ENCODE measurements at regions not wholly inside any gene's neighbourhood (a gene's known extent, or its start where the extent isn't known, plus 50 kb on each side); places are given as distances from the start of the nearest gene placed in this dataset.

DNA sequence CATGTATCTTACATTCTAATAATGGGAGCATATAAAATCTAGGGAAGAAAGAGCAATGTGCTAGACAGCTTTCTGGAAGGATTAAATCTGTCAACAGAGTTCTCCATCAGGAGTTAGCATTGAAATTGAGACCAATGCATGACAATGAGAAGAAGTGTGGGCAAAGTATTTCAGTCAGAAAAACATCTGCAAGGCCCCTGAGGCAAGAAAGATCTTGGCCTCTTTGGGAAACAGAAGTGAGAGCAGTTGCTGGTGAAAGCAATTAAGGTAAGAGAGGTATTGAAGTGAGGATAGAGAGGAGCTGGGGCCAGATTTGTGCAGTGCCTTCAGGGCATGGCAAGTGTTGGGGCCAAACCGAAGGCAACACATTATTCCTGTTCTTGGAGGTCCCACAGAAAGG lies 999.1 kb downstream of the STPG2 start:
- Mint-ChIP-seq H3K4me1 (ENCODE audit: low read depth, unreplicated experiment) (no peaks in the 10 kb centered on the region), H3K27me3 (ENCODE audit: insufficient read depth, unreplicated experiment) (no peaks in the 10 kb centered on the region), H3K36me3 (ENCODE audit: insufficient read depth, unreplicated experiment) (no peaks in the 10 kb centered on the region), H3K4me3 (ENCODE audit: unreplicated experiment) (no peak overlapping the region), H3K27ac (ENCODE audit: unreplicated experiment) (no peak overlapping the region), H3K9me3 (ENCODE audit: unreplicated experiment) (peaks cover 2% of the 10 kb centered on the region)
- Histone ChIP-seq H3K4me3 (ENCODE audit: low read depth, low read length) (no peak overlapping the region), H3K27me3 (replicated peaks; ENCODE audit: control insufficient read depth, insufficient read depth, low read length) (no peaks in the 10 kb centered on the region), H3K4me1 (no peaks in the 10 kb centered on the region), H3K9me3 (no peaks in the 10 kb centered on the region), H3K36me3 (ENCODE audit: control insufficient read depth, insufficient read depth, low read length) (no peaks in the 10 kb centered on the region)
- DNase-seq = no peak
- TF ChIP-seq, protein P1, sequence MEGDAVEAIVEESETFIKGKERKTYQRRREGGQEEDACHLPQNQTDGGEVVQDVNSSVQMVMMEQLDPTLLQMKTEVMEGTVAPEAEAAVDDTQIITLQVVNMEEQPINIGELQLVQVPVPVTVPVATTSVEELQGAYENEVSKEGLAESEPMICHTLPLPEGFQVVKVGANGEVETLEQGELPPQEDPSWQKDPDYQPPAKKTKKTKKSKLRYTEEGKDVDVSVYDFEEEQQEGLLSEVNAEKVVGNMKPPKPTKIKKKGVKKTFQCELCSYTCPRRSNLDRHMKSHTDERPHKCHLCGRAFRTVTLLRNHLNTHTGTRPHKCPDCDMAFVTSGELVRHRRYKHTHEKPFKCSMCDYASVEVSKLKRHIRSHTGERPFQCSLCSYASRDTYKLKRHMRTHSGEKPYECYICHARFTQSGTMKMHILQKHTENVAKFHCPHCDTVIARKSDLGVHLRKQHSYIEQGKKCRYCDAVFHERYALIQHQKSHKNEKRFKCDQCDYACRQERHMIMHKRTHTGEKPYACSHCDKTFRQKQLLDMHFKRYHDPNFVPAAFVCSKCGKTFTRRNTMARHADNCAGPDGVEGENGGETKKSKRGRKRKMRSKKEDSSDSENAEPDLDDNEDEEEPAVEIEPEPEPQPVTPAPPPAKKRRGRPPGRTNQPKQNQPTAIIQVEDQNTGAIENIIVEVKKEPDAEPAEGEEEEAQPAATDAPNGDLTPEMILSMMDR (IDR thresholded peaks at IDR 0.05; ENCODE audit: insufficient read depth in 1 of 2, low read depth in 1 of 2, low read length in 1 of 2, severe bottlenecking in 1 of 2, unreplicated experiment in 1 of 2) = no peak
- intact Hi-C loops (cut with micrococcal nuclease; ENCODE audit: unreplicated experiment) = no loop called here
- ChIA-PET POLR2A (no interaction called here), CTCF (no interaction called here)
- no TSS peak for BruUV-seq (replicated peaks)

DNA sequence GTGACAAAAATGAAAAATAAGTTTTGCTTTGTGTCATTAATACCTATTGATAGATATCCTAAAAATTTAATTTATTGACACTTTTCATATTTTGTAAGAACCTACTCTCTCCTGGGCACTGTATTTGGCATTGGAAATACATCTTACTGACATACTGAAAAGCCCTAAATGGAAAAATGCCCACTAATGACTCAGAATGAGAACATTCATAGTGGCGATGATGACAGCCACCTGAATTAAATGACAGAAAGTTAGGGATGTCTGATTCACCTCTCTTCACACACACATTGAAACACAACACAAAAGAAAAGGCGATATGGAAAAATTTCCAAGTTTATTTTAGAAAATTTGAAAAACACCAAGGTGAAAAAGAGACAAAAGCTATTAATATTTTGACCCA lies 992.3 kb downstream of the STPG2 start:
- no peaks in the 10 kb centered on the region for H3K36me3 ChIP-seq (ENCODE audit: control insufficient read depth, insufficient read depth, low read length)
- TF ChIP-seq, protein P1 (IDR thresholded peaks at IDR 0.05; ENCODE audit: insufficient read depth in 1 of 2, low read depth in 1 of 2, low read length in 1 of 2, severe bottlenecking in 1 of 2, unreplicated experiment in 1 of 2) = no peak
- no peak overlapping the region for H3K4me3 ChIP-seq (ENCODE audit: low read depth, low read length)
- ChIA-PET CTCF (no interaction called here), POLR2A (no interaction called here)
- no peaks in the 10 kb centered on the region for H3K9me3 ChIP-seq
- Mint-ChIP-seq H3K9me3 (ENCODE audit: unreplicated experiment) (no peaks in the 10 kb centered on the region), H3K36me3 (ENCODE audit: insufficient read depth, unreplicated experiment) (no peaks in the 10 kb centered on the region), H3K27ac (ENCODE audit: unreplicated experiment) (no peak overlapping the region), H3K4me1 (ENCODE audit: low read depth, unreplicated experiment) (no peaks in the 10 kb centered on the region), H3K27me3 (ENCODE audit: insufficient read depth, unreplicated experiment) (no peaks in the 10 kb centered on the region), H3K4me3 (ENCODE audit: unreplicated experiment) (no peak overlapping the region)
- no peak for DNase-seq
- BruUV-seq (replicated peaks) = no TSS peak
- no peaks in the 10 kb centered on the region for H3K4me1 ChIP-seq
- no peaks in the 10 kb centered on the region for H3K27me3 ChIP-seq (replicated peaks; ENCODE audit: control insufficient read depth, insufficient read depth, low read length)
- intact Hi-C loops (cut with micrococcal nuclease; ENCODE audit: unreplicated experiment) = loop anchor here (5.0 kb wide), 1 partner anchor 549 kb away; no protein-coding TSS in a partner anchor

DNA sequence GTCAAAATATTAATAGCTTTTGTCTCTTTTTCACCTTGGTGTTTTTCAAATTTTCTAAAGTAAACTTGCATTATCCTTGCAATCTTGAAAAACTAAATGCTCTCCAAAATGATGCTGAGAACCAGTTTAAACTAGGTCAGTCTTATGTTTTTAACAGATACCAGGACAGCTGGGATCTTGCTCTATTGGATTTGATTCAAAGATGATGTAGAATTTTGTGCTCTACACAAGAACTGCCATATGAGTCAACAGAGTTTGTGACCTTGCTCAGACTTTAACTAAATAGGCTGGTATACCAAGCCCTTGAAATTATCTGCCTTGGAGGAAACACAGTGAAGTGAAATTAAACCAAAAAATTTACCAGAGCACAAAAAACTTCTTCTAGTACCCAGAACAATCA lies 991.1 kb downstream of the STPG2 start:
- no peaks in the 10 kb centered on the region for H3K4me1 ChIP-seq
- intact Hi-C loops (cut with micrococcal nuclease; ENCODE audit: unreplicated experiment) = loop anchor here (5.0 kb wide), 1 partner anchor 550 kb away; no protein-coding TSS in a partner anchor
- H3K9me3 ChIP-seq = no peaks in the 10 kb centered on the region
- no peak overlapping the region for H3K4me3 ChIP-seq (ENCODE audit: low read depth, low read length)
- Mint-ChIP-seq H3K9me3 (ENCODE audit: unreplicated experiment) (no peaks in the 10 kb centered on the region), H3K27ac (ENCODE audit: unreplicated experiment) (no peak overlapping the region), H3K36me3 (ENCODE audit: insufficient read depth, unreplicated experiment) (no peaks in the 10 kb centered on the region), H3K4me3 (ENCODE audit: unreplicated experiment) (no peak overlapping the region), H3K4me1 (ENCODE audit: low read depth, unreplicated experiment) (no peaks in the 10 kb centered on the region), H3K27me3 (ENCODE audit: insufficient read depth, unreplicated experiment) (no peaks in the 10 kb centered on the region)
- no TSS peak for BruUV-seq (replicated peaks)
- POLR2A ChIA-PET = no interaction called here
- no peak for DNase-seq
- CTCF ChIA-PET = no interaction called here
- TF ChIP-seq, protein P1 (IDR thresholded peaks at IDR 0.05; ENCODE audit: insufficient read depth in 1 of 2, low read depth in 1 of 2, low read length in 1 of 2, severe bottlenecking in 1 of 2, unreplicated experiment in 1 of 2) = no peak
- no peaks in the 10 kb centered on the region for H3K36me3 ChIP-seq (ENCODE audit: control insufficient read depth, insufficient read depth, low read length)
- no peaks in the 10 kb centered on the region for H3K27me3 ChIP-seq (replicated peaks; ENCODE audit: control insufficient read depth, insufficient read depth, low read length)
